Adipocyte (in vitro differentiated cells): ENCODE measurements at regions not wholly inside any gene's neighbourhood (a gene's known extent, or its start where the extent isn't known, plus 50 kb on each side); places are given as distances from the start of the nearest gene placed in this dataset.
"Not testable (repeated sequence)": the region's sequence is repeated elsewhere in the genome, so short reads cannot be mapped to it uniquely, and the experiment has no call there.

Experiments
- DNase-seq: peaks from one replicate; pipeline ENCODE4 v3.0.0-alpha.2; 2015; ENCODE audit warnings: low read depth
- H3K27me3 ChIP-seq: replicated peaks from 2 replicates; pipeline ENCODE4 v1.7.0; 2013; ENCODE audit warnings: mild to moderate bottlenecking, low read length, moderate library complexity; ENCODE audit not compliant: control insufficient read depth, insufficient read depth
- H3K36me3 ChIP-seq: 2 replicates; pipeline ENCODE4 v1.7.0; 2013; ENCODE audit warnings: low read length, mild to moderate bottlenecking, moderate library complexity; ENCODE audit not compliant: control insufficient read depth, insufficient read depth, severe bottlenecking
- H3K4me1 ChIP-seq: 2 replicates; pipeline ENCODE4 v1.7.0; 2013; ENCODE audit warnings: mild to moderate bottlenecking, low read length, moderate library complexity; ENCODE audit not compliant: control insufficient read depth, insufficient read depth
- H3K4me3 ChIP-seq: 2 replicates; pipeline ENCODE4 v1.7.0; 2013; ENCODE audit warnings: mild to moderate bottlenecking, low read length, moderate library complexity
- H3K9ac ChIP-seq: 2 replicates; pipeline ENCODE4 v1.7.0; 2013; ENCODE audit warnings: mild to moderate bottlenecking, low read length, moderate library complexity
- H3K9me3 ChIP-seq: 2 replicates; pipeline ENCODE4 v1.7.0; 2013; ENCODE audit warnings: mild to moderate bottlenecking, low read length, moderate library complexity; ENCODE audit not compliant: control insufficient read depth

DNA sequence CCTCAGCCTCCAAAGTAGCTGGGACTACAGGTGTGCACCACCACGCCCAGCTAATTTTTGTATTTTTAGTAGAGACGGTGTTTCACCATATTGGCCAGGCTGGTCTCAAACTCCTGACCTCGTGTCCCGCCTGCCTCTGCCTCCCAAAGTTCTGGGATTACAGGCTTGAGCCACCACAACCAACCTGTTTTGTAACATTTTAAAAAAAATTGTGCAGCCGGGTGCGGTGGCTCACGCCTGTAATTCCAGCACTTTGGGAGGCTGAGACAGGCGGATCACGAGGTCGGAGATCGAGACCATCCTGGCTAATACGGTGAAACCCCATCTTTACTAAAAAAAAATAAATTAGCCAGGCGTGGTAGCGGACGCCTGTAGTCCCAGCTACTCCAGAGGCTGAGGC, 122.5 kb downstream of the PABPC4L start:
- DNase-seq, H3K36me3 ChIP-seq, H3K9me3 ChIP-seq, H3K4me3 ChIP-seq, H3K27me3 ChIP-seq, H3K4me1 ChIP-seq, H3K9ac ChIP-seq: not testable (repeated sequence)

DNA sequence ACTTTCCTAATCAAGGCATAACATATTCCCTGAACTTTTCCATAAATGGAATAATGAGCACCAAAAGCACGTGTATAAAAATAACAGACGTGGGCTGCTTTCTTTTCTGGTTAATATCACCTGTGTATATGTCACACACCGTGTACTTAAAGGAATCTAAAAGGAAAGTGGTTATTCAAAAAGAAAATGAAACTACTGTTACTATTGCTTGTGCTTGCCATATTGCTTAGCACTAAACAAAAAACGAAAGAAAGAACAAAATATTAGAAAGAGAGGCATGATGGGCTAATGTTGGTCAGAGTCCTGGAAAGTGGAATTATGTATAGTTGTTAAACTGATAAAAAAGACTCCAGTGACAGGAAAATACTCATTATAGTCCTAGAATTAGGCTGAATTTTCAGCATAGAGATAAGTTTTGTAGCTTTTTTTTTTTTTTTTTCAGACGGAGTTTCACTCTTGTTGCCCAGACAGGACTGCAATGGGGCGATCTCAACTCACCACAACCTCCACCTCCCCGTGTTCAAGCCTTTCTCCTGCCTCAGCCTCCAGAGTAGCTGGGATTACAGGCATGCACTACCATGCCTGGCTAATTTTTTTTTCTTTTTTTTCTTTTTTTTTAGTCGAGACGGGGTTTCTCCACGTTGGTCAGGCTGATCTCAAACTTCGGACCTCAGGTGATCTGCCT, 123.2 kb downstream of the PABPC4L start:
- Histone ChIP-seq H3K36me3 (no peaks in the 10 kb centered on the region), H3K9ac (no peak overlapping the region), H3K9me3 (no peaks in the 10 kb centered on the region), H3K4me1 (no peaks in the 10 kb centered on the region), H3K4me3 (no peak overlapping the region), H3K27me3 (no peaks in the 10 kb centered on the region)
- DNase-seq: no peak

DNA sequence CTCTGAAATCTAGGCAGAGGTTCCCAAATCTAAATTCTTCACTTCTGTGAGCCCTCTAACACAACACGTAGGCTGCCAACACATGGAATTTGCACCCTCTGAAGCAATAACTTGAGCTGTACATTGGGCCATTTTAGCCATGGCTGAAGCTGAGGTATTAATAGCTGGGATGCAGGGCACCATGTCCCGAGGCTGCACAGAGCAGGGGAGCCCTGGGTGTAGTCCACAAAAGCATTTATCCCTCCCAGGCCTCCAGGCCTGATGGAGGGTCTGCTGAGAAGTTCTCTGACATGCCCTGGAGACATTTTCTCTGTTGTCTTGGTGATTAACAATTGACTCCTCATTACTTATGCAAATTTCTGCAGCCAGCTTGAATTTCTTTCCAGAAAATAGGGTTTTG, 127.9 kb downstream of the PABPC4L start:
- H3K36me3 ChIP-seq: no peaks in the 10 kb centered on the region
- no peak for DNase-seq
- no peak overlapping the region for H3K9ac ChIP-seq
- H3K27me3 ChIP-seq: no peaks in the 10 kb centered on the region
- H3K4me1 ChIP-seq: no peaks in the 10 kb centered on the region
- no peaks in the 10 kb centered on the region for H3K9me3 ChIP-seq
- no peak overlapping the region for H3K4me3 ChIP-seq

DNA sequence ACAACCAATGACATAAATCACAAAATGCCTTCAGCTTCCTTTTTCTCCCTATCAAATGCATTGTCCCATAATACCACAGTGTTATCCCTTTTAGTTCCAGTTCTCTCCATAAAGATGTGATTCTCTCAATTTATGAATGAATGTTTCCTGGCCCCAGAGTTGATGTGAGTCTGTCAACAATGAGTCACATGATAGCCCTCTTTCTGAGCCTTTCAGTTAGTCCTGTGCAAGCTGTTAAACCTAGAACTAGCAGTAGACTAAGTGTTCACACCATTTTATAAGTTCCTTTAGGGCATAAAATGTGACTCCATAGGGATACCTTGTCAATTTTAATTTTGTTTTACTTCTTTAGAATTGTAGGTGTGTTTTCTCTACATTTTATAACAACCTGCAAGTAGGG, 129.5 kb downstream of the PABPC4L start:
- Histone ChIP-seq H3K4me3 (no peak overlapping the region), H3K9me3 (no peaks in the 10 kb centered on the region), H3K36me3 (no peaks in the 10 kb centered on the region), H3K27me3 (no peaks in the 10 kb centered on the region), H3K4me1 (no peaks in the 10 kb centered on the region), H3K9ac (no peak overlapping the region)
- DNase-seq: no peak

DNA sequence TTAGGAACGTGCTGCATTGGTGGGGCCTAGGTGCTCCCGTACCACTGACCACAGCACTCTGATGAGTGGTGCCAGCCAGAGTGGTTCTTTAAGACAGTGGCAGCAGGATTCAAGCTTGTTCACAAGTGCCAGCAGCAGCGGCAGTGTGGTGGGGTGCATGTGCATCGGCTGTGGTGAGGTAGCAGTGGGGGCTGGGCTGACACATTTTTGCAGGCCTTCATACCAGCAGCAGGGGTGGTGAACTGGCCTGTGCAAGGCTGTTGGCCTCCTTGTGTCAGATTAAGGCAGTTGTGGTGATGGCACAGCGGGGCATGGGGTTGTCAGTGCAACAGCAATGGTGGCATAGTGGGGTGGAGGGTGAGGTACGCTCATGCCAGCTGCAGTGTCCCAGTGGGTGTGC, 131.4 kb downstream of the PABPC4L start:
- DNase-seq: no peak
- no peaks in the 10 kb centered on the region for H3K4me1 ChIP-seq
- no peaks in the 10 kb centered on the region for H3K9me3 ChIP-seq
- no peaks in the 10 kb centered on the region for H3K27me3 ChIP-seq
- H3K36me3 ChIP-seq: no peaks in the 10 kb centered on the region
- no peak overlapping the region for H3K9ac ChIP-seq
- H3K4me3 ChIP-seq: no peak overlapping the region

DNA sequence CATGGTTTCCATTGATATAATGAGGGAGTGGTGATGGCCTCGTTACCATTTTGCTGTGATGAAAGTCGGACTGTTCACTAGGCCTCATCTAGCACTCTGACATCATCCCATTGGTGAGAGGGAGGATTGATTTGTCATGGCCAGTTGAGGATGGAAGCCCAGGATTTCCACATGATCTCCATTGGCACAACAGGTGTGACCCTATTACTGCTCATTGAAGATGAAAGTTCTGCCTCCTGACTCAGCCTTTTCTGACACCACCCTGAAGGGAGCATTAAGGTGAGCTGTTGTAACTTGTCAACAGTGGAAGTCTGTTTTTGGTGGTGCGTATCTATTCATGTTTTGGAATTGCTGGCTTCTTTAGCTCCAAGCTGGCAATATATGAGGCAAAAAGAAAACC, 144.2 kb downstream of the PABPC4L start:
- H3K36me3 ChIP-seq: no peaks in the 10 kb centered on the region
- no peaks in the 10 kb centered on the region for H3K27me3 ChIP-seq
- H3K4me1 ChIP-seq: no peaks in the 10 kb centered on the region
- DNase-seq: no peak
- no peaks in the 10 kb centered on the region for H3K9me3 ChIP-seq
- H3K9ac ChIP-seq: no peak overlapping the region
- no peak overlapping the region for H3K4me3 ChIP-seq

DNA sequence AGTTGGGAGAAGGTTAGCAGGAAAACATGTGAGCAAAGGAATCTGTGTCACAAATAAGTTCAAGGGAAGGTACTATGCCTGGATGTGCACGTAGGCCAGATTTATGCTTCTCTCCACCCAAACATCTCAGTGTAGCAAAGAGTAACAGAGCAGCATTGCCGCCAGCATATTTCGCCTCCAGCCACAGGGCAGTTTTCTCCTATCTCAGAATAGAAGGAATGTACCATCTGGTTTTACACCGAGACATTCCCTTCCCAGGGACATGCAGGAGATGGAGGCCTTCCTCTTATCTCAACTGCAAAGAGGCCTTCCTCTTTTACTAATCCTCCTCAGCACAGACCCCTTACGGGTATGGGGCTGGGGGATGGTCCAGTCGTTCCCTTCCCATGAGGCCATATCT, 155.4 kb downstream of the PABPC4L start:
- H3K4me1 ChIP-seq, H3K9me3 ChIP-seq, H3K9ac ChIP-seq, H3K4me3 ChIP-seq, DNase-seq, H3K36me3 ChIP-seq, H3K27me3 ChIP-seq: not testable (repeated sequence)

DNA sequence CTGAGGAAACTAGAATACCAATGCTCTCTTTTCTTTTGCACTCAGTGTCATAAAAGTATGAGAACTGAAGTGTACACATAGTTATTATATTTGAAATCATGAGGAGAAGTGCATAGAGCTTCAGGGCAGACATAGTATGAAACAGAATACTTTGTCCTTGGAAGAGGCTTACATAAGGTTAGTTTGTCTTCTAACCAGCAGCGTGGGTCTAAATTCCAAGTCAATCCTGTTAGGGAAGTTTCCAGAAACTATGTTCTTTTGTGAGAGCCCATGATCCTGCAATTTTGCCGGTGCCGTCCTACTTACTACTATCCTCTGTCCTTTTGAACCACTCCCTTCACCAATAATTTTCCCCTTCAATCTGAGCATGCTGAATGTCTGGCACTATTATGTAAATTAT, 156.2 kb downstream of the PABPC4L start:
- DNase-seq: no peak
- Histone ChIP-seq H3K9ac (no peak overlapping the region), H3K4me3 (no peak overlapping the region), H3K36me3 (no peaks in the 10 kb centered on the region), H3K27me3 (no peaks in the 10 kb centered on the region), H3K4me1 (no peaks in the 10 kb centered on the region), H3K9me3 (no peaks in the 10 kb centered on the region)

DNA sequence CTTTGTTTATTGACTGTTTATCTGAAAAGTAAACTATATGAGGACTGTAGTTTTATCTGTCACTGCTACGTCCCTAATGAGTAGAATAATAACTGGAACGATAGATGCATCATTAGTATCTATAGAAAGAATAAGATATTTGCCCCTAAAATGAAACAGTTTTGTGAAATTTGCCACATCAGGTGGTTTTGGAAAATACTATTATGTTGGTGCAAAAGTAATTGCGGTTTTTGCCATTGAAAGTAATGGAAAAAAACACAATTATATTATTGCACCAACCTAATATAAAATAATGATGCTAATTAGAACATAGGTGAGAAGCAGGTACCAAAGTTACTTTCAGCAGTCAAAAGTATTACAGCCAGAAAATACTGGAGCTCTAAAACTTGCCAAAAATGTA, 158.3 kb downstream of the PABPC4L start:
- Histone ChIP-seq H3K4me3 (no peak overlapping the region), H3K27me3 (no peaks in the 10 kb centered on the region), H3K36me3 (no peaks in the 10 kb centered on the region), H3K9ac (no peak overlapping the region), H3K9me3 (no peaks in the 10 kb centered on the region), H3K4me1 (no peaks in the 10 kb centered on the region)
- no peak for DNase-seq

DNA sequence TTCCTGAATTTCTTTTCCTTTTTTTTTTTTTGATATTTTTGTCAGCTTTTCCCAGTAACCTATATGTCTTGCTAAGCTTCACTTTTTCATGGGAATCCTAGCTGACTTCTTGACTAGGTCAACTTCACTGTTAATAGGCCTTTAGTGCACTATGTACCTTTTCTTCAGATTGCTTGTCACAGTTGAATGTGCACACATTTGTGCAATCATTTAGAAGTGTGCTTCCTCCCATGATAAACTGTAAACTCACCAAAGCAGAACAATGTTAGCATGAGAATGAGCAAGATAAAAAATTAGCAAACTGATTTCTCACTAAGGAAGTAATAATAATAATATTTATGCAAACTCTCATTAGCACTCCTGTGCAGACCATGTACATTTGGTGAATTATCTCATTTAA, 173.2 kb downstream of the PABPC4L start:
- Histone ChIP-seq H3K9me3 (no peaks in the 10 kb centered on the region), H3K4me1 (no peaks in the 10 kb centered on the region), H3K36me3 (no peaks in the 10 kb centered on the region), H3K27me3 (no peaks in the 10 kb centered on the region), H3K4me3 (no peak overlapping the region), H3K9ac (no peak overlapping the region)
- no peak for DNase-seq

DNA sequence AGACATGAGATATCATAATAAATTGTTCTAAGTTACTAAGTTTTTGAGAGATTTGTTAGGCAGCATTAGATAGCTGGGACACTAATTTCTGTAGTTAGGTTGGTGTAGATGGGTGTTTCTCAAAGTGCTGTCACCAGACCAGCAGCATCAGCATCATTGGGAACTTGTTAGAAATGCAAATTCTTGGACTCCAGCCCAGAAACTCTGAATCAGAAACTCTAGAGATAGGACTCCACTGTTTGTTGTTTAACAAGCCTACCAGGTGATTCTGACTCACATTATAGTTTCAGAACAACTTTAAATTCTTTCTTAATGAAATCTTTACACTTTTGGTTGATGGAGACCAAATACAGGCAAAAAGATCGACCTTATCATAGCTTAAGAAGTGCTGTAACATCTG, 173.7 kb downstream of the PABPC4L start:
- DNase-seq: peak; percentile 62
- Histone ChIP-seq H3K27me3 (no peaks in the 10 kb centered on the region), H3K36me3 (no peaks in the 10 kb centered on the region), H3K4me1 (no peaks in the 10 kb centered on the region), H3K9ac (no peak overlapping the region), H3K9me3 (no peaks in the 10 kb centered on the region), H3K4me3 (no peak overlapping the region)

DNA sequence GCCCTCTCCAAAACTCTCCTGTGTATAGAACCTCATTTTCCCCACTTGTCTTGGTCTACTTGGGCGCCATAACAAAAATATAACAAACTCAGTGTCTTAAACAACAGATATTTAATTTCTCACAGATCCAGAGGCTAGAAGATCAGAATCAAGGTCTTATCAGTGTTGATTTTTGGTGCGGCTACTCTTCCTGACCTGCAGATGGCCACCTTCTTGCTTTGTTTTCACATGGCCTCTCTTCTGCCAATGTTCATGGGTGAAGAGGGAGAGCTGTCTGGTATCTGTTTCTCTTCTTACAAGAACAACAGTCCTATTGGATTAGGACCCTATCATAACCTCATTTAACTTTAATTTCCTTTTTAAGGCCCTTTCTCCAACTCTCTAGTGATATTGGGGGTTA, 177.3 kb downstream of the PABPC4L start:
- H3K4me1 ChIP-seq: no peaks in the 10 kb centered on the region
- no peaks in the 10 kb centered on the region for H3K27me3 ChIP-seq
- H3K9ac ChIP-seq: no peak overlapping the region
- H3K9me3 ChIP-seq: no peaks in the 10 kb centered on the region
- no peaks in the 10 kb centered on the region for H3K36me3 ChIP-seq
- DNase-seq: peak; percentile 2
- H3K4me3 ChIP-seq: no peak overlapping the region
